A549 (cell line): ENCODE measurements at regions not wholly inside any gene's neighbourhood (a gene's known extent, or its start where the extent isn't known, plus 50 kb on each side); places are given as distances from the start of the nearest gene placed in this dataset.

ENCODE experiments used
- ATAC-seq, 2 experiments: fragments of 200-7000 bp in 1 of 2; fragments of >200 bp in 1 of 2; cut with Nextera tagmentation in 1 of 2; cut with Tn5 transposase in 1 of 2; 3 replicates each; pipeline versions ENCODE4 v1.8.0 to v1.9.1; 2018 to 2020; ENCODE audit warnings: mild to moderate bottlenecking in 1 of 2, moderate library complexity in 1 of 2
- CTCF ChIA-PET: fragments of 300-600 bp; sonication (Branson Sonifier 250); formaldehyde crosslinking; extraction: SDS; loops from one replicate; lab custom pipeline; 2021; ENCODE audit warnings: antibody characterized with exemption, inconsistent platforms; lab: Yijun Ruan, JAX
- POLR2A ChIA-PET: fragments of 350-600 bp; formaldehyde crosslinking; extraction: SDS; loops from one replicate; lab custom pipeline; 2021; ENCODE audit warnings: antibody characterized with exemption, inconsistent platforms; lab: Yijun Ruan, JAX
- DNase-seq, 2 experiments: peaks; one replicate each; pipeline versions ENCODE4 v3.0.0 to v3.0.0-alpha.2; 2011 to 2016; ENCODE audit warnings: low read depth in 1 of 2, low spot score in 1 of 2
- FAIRE-seq: peaks from 2 replicates; lab custom pipeline; 2011; peaks lifted over from hg19 to GRCh38; lab: Jason Lieb, UNC
- H3K27ac ChIP-seq, 2 experiments: fragments of >200 bp; sonication (Bioruptor Twin); formaldehyde crosslinking; 3 replicates each; pipeline ENCODE4 v1.5.1; 2016 to 2017
- H3K4me1 ChIP-seq: fragments of >200 bp; sonication (Bioruptor Twin); formaldehyde crosslinking; 3 replicates; pipeline ENCODE4 v1.6.1; 2016
- H3K4me2 ChIP-seq: fragments of >200 bp; sonication (Bioruptor Twin); formaldehyde crosslinking; 3 replicates; pipeline ENCODE4 v1.6.1; 2016
- H3K4me3 ChIP-seq: fragments of >200 bp; sonication (Bioruptor Twin); formaldehyde crosslinking; 3 replicates; pipeline ENCODE4 v1.5.1; 2016
- H3K9me3 ChIP-seq: fragments of >200 bp; sonication (Bioruptor Twin); formaldehyde crosslinking; 3 replicates; pipeline ENCODE4 v1.6.1; 2016
- CBX8 ChIP-seq: fragments of 200-600 bp; sonication (generic); IDR thresholded peaks from 2 replicates; pipeline ENCODE4 v1.6.1; 2016
- HDAC2 ChIP-seq: fragments of 200-600 bp; sonication (generic); IDR thresholded peaks from 2 replicates; pipeline ENCODE4 v1.6.1; 2016
- JUN ChIP-seq, 2 experiments: fragments of >200 bp; sonication (Bioruptor Twin); formaldehyde crosslinking; IDR thresholded peaks; 2 replicates in 1 of 2; 3 replicates in 1 of 2; pipeline ENCODE4 v1.6.1; 2016 to 2017
- KDM1A ChIP-seq: fragments of 200-600 bp; sonication (generic); IDR thresholded peaks from 2 replicates; pipeline ENCODE4 v1.6.1; 2016; ENCODE audit warnings: low read depth, mild to moderate bottlenecking
- MAFK ChIP-seq: fragments of 450-650 bp; IDR thresholded peaks from 2 replicates; pipeline ENCODE4 v1.6.1; 2014; ENCODE audit not compliant: partially characterized antibody
- NPAS2 ChIP-seq: fragments of 250-450 bp; sonication (Bioruptor Pico); IDR thresholded peaks from 2 replicates; pipeline ENCODE4 v1.8.0; 2022; ENCODE audit warnings: mild to moderate bottlenecking, moderate library complexity, borderline replicate concordance
- POLR2AphosphoS2 ChIP-seq: conservative IDR thresholded peaks from 2 replicates; pipeline ENCODE4 v1.6.1; 2012; ENCODE audit warnings: low read length, improper control_type of control experiment, inconsistent platforms
- RAD21 ChIP-seq, 2 experiments: fragments of >200 bp in 1 of 2; sonication (Bioruptor Twin) in 1 of 2; formaldehyde crosslinking in 1 of 2; IDR thresholded peaks in 1 of 2; conservative IDR thresholded peaks in 1 of 2; 2 replicates in 1 of 2; 3 replicates in 1 of 2; pipeline ENCODE4 v1.6.1; 2012 to 2018; ENCODE audit warnings: inconsistent platforms in 1 of 2
- RARB ChIP-seq: fragments of 250-450 bp; sonication (Bioruptor Pico); IDR thresholded peaks from 2 replicates; pipeline ENCODE4 v1.8.0; 2021; ENCODE audit warnings: mild to moderate bottlenecking, moderate library complexity
- RFX5 ChIP-seq: fragments of 450-650 bp; IDR thresholded peaks from 2 replicates; pipeline ENCODE4 v1.7.1; 2014; ENCODE audit warnings: antibody characterized with exemption, mild to moderate bottlenecking, moderate library complexity
- WGBS: methylation state at CpG from one replicate; pipeline ENCODE4 v1.1.6; 2017; ENCODE audit errors: missing lambda C conversion rate; 5-methylcytosine and 5-hydroxymethylcytosine counted together
- TF ChIP-seq, protein P1 (sequence below): fragments of 200-600 bp; sonication (generic); IDR thresholded peaks from 2 replicates; pipeline ENCODE4 v1.6.1; 2016; ENCODE audit warnings: antibody characterized with exemption, mild to moderate bottlenecking, moderate library complexity
- TF ChIP-seq, protein P2 (sequence below): IDR thresholded peaks from 2 replicates; pipeline ENCODE4 v1.6.1; 2012
- TF ChIP-seq, protein P3 (sequence below): fragments of 450-650 bp; IDR thresholded peaks from 2 replicates; pipeline ENCODE4 v1.6.1; 2014; ENCODE audit warnings: antibody characterized with exemption
- TF ChIP-seq, protein P4 (sequence below): fragments of 150-350 bp; IDR thresholded peaks from 2 replicates; pipeline ENCODE4 v1.6.1; 2014; ENCODE audit warnings: low read depth, mild to moderate bottlenecking, low read length

DNA sequence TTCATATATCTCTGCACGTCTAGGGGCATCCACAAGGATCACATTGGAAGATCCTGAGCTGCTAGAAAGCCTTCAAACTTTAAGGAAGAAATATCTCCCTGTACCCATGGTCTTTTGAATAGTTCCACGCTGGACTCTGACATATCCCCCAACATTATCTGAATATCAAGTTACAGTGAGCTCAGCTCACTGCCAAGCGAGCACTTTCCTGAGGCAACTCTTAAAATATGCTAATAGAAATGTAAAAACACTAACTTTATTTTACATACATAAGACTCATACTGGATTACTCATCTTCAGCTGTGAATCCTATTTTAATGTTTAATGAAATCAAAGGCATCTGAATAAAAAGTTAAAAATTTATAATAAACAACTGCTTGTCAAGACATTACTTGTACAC, 420.2 kb upstream of the CCDC54 start:
- ATAC-seq (no peak), FAIRE-seq (no peak), DNase-seq (no peak)
- TF ChIP-seq RAD21 (conservative IDR thresholded peaks at IDR 0.05 in 1 of 2, IDR thresholded peaks at IDR 0.05 in 1 of 2) (no peak), MAFK (no peak), KDM1A (no peak), RARB (no peak), NPAS2 (no peak), HDAC2 (no peak), JUN (IDR thresholded peaks at IDR 0.05) (no peak), CBX8 (no peak)
- TF ChIP-seq, protein P1, sequence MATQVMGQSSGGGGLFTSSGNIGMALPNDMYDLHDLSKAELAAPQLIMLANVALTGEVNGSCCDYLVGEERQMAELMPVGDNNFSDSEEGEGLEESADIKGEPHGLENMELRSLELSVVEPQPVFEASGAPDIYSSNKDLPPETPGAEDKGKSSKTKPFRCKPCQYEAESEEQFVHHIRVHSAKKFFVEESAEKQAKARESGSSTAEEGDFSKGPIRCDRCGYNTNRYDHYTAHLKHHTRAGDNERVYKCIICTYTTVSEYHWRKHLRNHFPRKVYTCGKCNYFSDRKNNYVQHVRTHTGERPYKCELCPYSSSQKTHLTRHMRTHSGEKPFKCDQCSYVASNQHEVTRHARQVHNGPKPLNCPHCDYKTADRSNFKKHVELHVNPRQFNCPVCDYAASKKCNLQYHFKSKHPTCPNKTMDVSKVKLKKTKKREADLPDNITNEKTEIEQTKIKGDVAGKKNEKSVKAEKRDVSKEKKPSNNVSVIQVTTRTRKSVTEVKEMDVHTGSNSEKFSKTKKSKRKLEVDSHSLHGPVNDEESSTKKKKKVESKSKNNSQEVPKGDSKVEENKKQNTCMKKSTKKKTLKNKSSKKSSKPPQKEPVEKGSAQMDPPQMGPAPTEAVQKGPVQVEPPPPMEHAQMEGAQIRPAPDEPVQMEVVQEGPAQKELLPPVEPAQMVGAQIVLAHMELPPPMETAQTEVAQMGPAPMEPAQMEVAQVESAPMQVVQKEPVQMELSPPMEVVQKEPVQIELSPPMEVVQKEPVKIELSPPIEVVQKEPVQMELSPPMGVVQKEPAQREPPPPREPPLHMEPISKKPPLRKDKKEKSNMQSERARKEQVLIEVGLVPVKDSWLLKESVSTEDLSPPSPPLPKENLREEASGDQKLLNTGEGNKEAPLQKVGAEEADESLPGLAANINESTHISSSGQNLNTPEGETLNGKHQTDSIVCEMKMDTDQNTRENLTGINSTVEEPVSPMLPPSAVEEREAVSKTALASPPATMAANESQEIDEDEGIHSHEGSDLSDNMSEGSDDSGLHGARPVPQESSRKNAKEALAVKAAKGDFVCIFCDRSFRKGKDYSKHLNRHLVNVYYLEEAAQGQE, result no peak
- TF ChIP-seq, protein P2, sequence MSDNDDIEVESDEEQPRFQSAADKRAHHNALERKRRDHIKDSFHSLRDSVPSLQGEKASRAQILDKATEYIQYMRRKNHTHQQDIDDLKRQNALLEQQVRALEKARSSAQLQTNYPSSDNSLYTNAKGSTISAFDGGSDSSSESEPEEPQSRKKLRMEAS, result no peak
- TF ChIP-seq, protein P3, sequence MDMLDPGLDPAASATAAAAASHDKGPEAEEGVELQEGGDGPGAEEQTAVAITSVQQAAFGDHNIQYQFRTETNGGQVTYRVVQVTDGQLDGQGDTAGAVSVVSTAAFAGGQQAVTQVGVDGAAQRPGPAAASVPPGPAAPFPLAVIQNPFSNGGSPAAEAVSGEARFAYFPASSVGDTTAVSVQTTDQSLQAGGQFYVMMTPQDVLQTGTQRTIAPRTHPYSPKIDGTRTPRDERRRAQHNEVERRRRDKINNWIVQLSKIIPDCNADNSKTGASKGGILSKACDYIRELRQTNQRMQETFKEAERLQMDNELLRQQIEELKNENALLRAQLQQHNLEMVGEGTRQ, result no peak
- TF ChIP-seq, protein P4, sequence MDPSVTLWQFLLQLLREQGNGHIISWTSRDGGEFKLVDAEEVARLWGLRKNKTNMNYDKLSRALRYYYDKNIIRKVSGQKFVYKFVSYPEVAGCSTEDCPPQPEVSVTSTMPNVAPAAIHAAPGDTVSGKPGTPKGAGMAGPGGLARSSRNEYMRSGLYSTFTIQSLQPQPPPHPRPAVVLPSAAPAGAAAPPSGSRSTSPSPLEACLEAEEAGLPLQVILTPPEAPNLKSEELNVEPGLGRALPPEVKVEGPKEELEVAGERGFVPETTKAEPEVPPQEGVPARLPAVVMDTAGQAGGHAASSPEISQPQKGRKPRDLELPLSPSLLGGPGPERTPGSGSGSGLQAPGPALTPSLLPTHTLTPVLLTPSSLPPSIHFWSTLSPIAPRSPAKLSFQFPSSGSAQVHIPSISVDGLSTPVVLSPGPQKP, result no peak
- no peak overlapping the region for H3K4me3 ChIP-seq
- no peak overlapping the region for H3K4me2 ChIP-seq
- H3K9me3 ChIP-seq, result no peaks in the 10 kb centered on the region
- H3K4me1 ChIP-seq, result no peaks in the 10 kb centered on the region
- no peak overlapping the region for H3K27ac ChIP-seq
- ChIA-PET POLR2A (no interaction called here), CTCF (interaction anchor here (0.6 kb wide), 1 partner anchor 12 kb away, joined by 3 read pairs; no protein-coding TSS in a partner anchor)
- WGBS, result 3% methylated on average over 3 of the region's 3 CpGs

DNA sequence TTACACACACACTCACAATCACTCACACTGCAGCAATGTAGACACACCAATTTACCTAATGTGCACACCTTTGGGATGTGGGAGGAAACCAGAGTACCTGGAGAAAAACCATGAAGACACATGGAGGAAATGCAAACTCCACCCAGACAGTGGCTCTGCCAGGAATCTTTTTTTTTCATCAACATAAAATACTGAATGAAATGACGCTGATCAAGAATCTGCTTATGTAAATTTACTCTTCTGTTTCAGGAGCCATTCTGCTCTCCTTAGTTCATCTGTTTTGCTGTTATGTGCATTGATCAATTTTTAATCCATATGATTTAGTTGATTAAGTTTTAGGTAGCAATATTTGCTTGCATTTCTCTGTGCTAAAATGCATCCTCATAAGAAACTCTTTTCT, 414.2 kb upstream of the CCDC54 start:
- Histone ChIP-seq H3K4me3 (no peak overlapping the region), H3K4me2 (no peak overlapping the region), H3K9me3 (no peaks in the 10 kb centered on the region), H3K27ac (no peak overlapping the region), H3K4me1 (no peaks in the 10 kb centered on the region)
- DNase-seq (no peak), FAIRE-seq (no peak), ATAC-seq (no peak)
- no peak for TF ChIP-seq RFX5
- POLR2A ChIA-PET, result no interaction called here
- 10% methylated on average over 1 of the region's 1 CpG for WGBS
- CTCF ChIA-PET, result no interaction called here

DNA sequence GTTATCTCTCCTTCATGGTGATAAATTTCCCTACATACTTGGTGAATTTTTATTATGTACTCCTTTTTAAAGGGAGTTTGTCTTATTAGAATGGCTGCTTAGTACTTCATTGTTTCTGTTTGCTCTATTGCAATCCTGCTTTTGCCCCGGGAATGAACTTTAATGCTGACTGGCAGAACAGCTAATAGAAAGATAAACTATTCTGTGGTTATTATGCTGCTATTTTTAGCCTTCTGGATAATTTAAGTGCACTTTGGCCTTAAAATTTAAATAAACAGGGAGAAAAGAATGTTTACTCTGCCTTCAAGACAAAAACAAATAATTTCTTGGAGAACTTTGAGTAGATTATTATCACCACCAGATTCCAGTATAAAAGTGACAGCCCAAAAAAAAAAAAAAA, 413.8 kb upstream of the CCDC54 start:
- DNase-seq, result no peak
- WGBS, result 4% methylated on average over 1 of the region's 1 CpG
- ATAC-seq, result no peak
- CTCF ChIA-PET, result no interaction called here
- no peak overlapping the region for H3K4me3 ChIP-seq
- H3K4me2 ChIP-seq, result no peak overlapping the region
- TF ChIP-seq, protein P1, result no peak
- TF ChIP-seq POLR2AphosphoS2 (no peak), RAD21 (conservative IDR thresholded peaks at IDR 0.05 in 1 of 2, IDR thresholded peaks at IDR 0.05 in 1 of 2) (no peak), MAFK (peak; percentile 52)
- no peak overlapping the region for H3K27ac ChIP-seq
- H3K4me1 ChIP-seq, result no peaks in the 10 kb centered on the region
- FAIRE-seq, result no peak
- no peaks in the 10 kb centered on the region for H3K9me3 ChIP-seq
- POLR2A ChIA-PET, result no interaction called here
